ENCODE measurements at regions not wholly inside any gene's neighbourhood (a gene's known extent, or its start where the extent isn't known, plus 50 kb on each side); places are given as distances from the start of the nearest gene placed in this dataset.

DNA sequence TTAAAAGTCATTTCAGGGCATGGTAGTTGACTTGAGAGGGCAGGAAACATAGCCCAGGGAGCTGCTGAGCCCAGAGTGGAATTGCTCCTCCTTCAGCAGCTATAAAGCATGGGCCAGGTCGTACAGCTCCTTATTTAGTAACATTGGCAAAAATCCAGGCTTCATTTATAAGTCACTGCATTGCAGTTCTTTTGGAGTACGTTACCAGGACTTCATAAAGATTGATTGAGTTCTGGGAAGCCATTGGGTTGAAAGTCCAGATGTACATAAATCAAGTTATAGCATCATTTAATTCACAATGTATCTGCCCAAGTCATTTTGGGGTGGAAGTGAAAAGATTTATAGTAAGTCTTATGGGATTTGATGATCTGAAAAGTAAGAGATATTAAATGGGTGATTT is 53.0 kb upstream of the ANKEF1 start:
- peak; percentile 66 for DNase-seq (ENCODE audit: low read depth)

DNA sequence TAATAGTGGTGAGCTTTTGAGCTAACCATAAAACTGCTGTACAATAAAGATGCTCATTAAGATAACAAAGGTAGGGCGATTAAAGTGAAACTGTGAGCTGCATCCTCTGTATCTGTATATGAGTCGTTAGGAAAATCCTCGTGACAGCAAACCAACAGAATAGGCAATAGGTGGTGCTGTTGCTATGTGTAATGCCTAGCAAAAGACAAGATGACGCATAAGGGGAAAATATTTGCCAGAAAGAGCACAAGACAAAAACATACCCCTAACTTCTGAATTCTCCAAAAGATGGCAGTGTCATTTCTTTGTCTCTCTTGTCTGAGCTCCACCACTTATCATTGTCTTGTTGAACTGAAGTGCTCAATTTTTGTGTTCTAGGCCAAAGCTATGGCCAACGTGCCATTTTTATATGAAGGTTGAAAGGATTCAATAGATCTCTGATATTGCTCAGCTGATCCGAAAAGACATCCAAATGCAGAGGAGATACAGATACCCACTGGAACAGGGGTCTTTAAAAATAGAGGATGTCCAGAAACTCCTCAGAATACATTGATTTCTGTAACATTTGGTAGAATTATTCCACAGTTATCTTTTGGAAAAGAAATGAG is 56.3 kb upstream of the ANKEF1 start:
- DNase-seq (ENCODE audit: low read depth) = peak; percentile 96

DNA sequence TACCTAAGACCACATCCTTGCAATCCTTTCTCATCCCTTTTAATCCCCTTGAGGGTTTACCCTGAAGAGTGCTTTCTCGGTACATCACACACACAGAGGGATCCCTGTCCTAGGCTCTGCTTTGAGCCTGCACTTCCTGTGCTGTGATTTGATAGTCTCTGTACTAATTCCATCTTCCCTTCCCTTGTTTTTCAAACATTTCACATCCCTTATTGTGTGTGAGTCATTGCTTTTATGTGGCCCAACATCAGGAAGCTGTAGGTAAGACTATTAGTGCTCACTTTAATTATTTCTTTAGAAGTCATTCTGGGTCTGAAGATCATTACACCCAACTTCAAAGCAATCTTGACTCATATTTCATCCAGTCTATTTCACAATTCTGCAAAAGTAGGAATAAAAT is 57.2 kb upstream of the ANKEF1 start:
- peak; percentile 71 for DNase-seq (ENCODE audit: low read depth)

DNA sequence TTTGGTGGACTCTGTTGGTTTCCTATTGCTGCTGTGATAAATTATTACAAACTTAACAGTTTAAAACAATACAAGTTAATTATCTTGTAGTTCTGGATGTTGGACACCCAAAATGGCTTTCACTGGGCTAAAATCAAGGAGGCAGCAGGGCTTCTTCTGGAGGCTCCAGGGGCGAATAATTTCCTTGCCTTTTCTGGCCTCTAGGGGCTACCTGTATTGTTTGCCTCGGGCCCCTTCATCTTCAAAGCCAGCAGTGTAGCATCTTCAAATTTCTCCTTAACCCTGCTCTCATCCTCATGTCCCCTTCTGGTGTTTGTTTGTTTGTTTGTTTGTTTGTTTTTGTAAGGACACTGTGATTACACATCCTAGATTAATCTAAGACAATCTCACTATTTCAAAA is 60.5 kb upstream of the ANKEF1 start:
- DNase-seq (ENCODE audit: low read depth) = no peak

DNA sequence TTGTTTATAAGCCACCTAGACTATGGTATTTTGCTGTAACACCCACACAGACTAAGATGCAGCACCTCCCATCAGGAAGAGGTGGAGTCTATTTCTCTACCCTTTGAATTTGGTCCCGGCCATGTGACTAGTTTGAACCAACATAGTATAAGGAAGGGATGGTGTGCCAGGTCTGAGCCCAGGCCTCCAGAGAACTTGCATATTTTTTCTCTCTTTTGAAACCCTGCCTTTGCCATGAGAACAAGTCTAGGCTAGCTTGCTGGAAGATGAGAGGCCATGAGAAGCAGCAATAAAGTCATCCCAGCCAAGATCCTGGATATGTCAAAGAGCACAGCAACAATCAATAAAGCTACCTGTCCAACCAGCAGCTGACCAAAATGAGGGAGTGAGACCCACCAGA is 63.0 kb upstream of the ANKEF1 start:
- no peak for DNase-seq (ENCODE audit: low read depth)

DNA sequence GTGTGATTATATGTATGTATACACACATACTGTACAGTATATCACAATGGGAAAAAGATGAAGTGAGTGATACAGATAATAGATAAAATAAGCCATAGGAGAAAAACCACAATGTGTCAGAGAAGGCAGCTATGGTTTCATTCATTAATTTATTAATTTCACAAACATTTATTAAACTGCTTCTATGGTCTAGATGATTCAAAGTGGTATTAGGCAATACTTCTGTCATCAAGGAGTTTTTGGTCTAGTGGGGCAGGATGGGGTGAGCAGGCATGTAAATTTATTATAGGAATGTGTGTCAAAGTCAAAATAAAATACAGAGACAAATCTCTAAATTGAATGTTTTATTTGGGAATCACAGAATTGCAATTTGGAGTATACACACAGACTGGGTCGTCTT is 65.2 kb upstream of the ANKEF1 start:
- DNase-seq (ENCODE audit: low read depth) = no peak

DNA sequence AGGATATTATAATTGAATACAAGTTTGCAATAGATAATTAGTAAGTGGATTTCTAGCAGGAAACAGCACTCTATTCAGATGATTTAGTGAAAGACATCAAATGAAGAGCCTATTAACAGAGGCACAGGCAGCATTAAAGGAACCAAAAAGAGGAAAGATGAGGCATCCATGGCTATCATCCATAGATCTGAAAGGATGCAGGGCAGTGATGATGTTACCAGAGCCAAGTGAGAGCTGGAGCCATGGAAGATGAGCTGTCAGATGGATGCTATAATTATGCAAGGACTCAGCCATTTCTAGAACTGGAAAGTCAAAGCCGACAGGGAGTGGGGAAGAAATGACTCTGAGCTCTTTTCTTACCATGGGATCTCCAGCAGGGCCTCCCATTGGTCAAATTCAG is 66.8 kb upstream of the ANKEF1 start:
- no peak for DNase-seq (ENCODE audit: low read depth)

DNA sequence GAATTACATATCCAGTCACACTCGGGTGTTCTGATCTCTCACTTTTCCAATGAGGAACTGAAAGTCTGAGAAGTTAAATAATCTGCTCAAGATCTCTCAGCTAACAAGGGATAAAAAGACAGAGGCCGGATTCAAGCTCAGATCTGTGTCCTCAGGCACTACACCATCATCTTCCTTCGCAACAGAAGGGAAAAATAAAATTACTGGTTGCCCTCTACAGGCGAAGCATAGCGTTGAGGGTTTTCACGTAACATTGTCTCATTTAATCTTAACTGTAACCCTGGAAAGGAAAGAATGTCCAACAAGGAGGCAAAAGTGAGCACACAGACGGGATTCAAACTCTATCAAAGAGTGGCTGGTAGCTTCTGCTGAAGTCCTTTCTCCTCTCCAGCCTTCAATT is 67.8 kb upstream of the ANKEF1 start:
- peak; percentile 56 for DNase-seq (ENCODE audit: low read depth)

DNA sequence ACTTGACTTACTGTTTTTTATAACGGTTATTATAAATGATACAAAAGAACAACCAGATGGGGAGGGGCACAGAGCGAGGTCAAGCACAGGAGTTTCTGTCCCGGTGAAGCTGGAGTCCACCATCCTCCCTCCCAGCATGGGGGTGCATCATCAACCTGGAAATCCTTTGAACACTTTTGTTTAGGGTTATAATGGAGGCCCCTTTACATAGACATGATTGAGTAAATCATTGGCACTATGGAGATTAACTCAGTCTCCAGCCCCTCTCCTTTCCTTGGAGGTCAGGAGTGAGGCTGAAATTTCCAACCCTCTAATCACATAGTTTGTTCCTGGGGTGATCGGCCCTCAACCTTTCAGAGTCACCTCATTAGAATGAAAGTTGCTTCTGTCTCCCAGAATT is 71.8 kb upstream of the ANKEF1 start:
- no peak for DNase-seq (ENCODE audit: low read depth)

DNA sequence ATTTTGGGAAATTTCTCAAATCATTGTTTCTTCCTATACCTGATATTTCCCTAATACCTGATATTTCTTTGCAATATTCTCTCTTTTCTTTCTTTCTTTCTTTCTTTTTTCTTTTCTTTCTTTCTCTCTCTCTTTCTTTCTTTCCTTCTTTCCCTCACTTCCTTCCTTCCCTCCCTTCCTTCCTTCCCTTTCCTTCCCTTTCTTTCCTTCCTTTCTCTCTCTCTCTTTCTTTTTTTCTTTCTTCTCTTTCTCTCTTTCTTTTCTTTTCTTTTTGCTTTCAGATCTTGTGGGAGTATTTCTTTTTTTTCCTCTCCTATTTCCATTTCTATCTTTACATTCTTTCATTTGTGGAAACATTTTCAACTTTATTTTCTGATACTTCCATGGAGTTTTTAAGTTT is 76.1 kb upstream of the ANKEF1 start:
- DNase-seq (ENCODE audit: low read depth) = no peak

DNA sequence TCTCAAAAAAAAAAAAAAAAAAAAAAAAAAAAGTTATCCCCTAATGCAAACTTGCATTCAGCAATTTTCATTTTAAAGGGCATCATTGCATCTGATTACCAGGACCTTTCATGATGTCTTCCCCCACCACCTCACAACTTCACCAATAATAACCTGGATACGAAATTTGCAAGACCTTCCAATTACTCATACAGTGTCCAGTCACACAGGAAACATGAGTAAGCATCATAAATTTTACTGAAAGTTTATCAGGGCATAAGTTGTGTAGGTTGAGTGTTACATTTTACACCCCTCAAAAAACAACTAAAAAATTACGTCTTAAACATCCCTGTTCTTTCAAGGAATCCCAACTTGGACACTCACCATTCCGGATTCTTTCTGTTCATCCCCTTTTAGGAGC is 79.1 kb upstream of the ANKEF1 start:
- peak; percentile 58 for DNase-seq (ENCODE audit: low read depth)

DNA sequence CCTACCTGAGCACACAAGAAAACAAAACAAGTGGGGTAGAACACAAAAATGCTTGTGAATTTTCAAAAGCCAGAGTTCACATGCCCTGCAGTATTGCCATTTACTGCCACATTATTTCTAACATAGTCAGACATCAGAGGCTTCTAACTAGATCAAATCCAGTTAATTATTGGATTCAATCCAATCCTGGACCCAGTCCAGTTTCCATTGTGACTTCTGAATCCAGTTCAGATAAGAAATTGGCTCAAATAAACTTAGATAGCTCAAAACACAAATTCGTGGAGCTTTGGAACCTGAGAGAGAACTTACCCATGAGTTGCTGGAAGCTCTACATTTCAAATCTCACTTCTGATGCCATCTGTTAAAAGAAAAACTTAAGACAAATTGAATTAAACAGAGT is 85.2 kb upstream of the ANKEF1 start:
- DNase-seq (ENCODE audit: low read depth) = peak; percentile 23

DNA sequence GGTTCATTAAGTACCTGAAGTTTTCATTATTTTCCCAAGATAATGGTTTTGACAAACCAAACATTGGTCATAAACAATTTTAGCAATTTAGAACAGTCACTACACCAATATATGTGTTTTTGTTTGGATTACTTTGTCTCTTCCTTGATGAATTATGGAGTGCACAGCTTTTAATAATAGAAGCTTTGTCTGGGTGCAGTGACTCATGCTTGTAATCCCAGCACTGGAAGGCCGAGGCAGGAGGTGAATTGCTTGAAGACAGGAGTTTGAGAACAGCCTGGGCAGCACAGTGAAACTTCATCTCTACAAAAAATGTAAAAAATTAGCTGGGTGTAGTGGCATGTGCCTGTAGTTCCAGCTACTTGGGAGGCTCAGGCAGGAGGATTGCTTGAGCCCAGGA is 89.4 kb upstream of the ANKEF1 start:
- DNase-seq (ENCODE audit: low read depth) = peak; percentile 67

DNA sequence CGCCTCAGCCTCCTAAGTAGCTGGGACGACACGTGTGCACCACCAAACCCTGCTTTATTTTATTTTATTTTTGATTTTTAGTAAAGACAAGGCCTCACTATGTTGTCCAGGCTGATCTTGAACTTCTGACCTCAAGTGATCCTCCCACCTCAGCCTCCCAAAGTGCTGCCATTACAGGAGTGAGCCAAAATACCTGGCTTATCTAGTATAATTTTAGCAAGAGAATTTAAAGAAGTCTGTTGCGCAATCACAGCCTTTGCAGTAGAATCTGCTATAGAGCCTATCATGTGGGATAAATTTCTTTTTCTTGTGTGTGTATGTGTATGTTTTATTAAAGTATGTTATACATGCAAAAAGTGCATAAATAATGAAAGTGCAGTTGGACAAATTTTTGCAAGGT is 92.1 kb upstream of the ANKEF1 start:
- no peak for DNase-seq (ENCODE audit: low read depth)

DNA sequence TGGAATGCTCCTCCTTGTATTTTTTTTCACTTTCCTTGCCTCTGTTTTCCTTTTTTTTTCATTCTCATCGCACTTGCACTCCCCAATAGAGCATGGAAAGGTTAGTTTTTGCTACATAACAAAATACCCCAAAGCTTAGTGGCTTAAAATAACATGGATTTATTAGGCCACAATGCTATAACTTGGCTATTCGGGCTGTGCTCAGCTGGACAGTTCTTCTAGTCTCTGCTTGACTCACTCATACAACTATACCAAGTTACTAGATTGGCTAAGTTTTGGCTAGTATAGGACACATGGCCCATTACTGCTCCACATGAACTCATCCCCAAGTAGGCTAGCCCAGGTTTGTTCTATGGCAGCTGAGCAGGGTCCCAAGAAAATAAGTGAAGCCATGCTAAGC is 94.5 kb upstream of the ANKEF1 start:
- DNase-seq (ENCODE audit: low read depth) = no peak

DNA sequence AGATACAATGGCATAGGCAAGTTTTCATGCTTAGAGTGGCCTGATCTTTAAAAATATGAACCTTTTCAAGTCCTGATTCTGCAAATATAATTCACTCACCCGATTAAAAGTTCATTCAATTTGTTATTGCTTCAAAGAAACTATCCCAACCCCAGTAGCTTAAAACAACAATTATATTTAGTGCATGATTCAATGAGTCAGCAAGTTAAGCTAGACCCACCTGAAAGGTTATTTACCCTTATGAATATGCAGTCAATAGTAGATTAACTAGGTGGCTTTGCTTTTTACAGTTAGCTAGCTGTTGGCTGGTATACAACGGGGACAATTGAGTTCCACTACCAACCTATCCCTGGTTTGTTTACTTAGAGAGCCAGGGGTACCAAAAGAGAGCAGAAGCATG is 95.6 kb upstream of the ANKEF1 start:
- DNase-seq (ENCODE audit: low read depth) = no peak

DNA sequence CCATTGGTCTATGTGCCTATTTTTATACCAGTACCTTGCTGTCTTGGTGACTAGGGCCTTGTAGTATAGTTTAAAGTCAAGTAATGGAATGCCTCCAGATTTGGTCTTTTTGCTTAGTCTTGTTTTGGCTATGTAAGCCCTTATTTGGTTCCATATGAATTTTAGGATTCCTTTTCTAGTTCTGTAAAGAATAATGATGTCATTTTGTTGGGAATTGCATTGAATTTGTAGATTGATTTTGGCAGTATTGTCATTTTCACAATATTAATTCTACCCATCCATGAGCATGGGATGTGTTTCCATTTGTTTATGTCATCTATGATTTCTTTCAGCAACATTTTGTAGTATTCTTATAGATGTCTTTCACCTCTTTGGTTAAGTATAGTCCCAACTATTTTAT is 96.4 kb upstream of the PAK5 start:
- no peak for DNase-seq (ENCODE audit: low read depth)

DNA sequence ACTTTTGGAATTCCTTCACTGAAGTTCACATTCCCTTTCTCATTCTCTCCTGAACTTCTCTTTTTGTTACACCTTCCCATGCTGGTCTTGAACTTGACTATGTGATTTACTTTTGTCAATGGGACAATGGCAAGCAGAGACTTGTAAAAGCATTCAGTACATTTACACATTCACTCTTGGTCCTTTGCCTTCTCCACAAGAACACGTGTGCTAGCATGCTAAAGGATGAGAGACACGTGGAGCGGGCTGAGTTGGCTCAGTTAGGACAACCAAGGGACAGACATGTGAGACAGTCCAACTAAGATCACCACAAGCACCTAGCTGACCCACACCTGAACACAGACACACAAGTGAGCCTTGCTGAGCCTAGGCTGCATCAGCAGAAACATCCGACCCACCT is 91.3 kb upstream of the PAK5 start:
- no peak for DNase-seq (ENCODE audit: low read depth)

DNA sequence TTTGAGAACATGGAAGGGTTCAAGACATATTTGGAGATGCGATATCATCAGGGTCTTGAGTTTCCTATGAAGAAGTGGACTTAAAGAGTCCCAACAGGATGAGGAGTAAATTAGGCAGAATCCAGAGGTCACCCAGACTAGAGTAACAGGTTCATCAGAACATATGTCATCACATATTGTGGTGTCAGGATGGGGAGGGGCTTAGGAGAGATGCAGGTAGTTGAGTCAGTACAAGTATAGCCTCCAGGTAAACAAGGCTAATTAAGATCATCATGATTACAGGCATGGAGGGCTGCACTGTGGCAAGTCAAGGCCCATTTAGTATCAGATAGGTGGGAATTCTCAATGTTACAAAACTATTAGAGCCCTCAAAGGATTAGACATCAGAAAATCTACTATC is 90.1 kb upstream of the PAK5 start:
- DNase-seq (ENCODE audit: low read depth) = no peak

DNA sequence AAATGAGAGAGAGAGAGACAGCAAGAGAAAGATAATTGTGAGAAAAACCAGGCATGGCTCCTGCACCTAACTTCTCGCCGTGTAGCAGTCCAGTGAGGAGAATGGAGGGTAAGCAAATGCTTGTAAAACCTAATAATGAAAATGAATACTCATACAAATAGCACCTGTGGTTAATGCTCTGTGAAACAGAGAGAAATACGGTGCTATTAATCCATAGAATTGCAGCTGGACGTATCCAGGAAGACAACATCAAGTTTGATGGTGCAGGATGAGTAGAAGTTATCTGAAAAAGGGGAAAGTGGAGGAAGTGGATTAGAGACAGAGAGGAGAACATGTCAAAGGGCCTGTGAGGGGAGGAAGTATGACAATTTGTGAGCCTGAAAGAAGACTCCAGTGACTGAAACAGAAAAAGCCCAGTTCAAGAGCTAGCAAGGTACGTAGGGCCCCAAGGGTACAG is 89.4 kb upstream of the PAK5 start:
- DNase-seq (ENCODE audit: low read depth) = no peak

DNA sequence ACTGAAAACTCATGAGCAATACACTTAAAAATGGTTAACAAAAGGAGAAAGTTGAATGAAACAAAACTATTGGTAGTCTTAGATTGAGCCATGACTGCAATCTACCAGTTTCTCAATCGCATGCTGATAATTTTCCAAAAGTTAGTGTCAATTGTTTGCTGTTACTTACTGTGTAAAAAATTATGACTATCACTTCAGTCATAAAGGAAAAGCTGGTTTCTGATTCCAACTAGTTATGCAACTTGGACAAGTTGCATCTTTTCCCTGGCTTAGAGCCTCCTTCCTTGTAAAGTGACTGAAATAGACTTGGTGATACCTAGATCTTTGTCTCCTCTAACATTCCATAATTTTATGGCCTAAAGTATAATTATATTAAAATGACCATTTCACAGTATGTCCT is 88.3 kb upstream of the PAK5 start:
- DNase-seq (ENCODE audit: low read depth) = no peak

DNA sequence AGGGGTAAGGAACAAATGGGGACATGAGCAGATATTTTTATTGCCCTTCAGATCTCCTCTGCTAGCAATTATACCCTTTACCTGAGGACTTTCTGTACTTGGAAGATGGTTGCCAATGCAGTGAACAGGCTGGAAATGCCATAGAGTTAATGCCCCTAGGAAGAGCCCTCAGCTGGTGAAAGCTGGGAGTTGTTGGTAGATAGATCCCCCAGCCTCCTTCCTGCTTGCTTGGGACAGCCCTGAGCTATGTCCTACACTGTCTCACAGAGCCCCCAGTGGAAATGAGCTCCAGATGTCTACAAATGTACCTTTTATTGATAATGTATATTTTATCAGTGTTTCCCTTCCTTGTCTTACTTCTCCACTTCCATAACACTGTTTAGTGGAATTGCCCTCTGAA is 87.6 kb upstream of the PAK5 start:
- no peak for DNase-seq (ENCODE audit: low read depth)

DNA sequence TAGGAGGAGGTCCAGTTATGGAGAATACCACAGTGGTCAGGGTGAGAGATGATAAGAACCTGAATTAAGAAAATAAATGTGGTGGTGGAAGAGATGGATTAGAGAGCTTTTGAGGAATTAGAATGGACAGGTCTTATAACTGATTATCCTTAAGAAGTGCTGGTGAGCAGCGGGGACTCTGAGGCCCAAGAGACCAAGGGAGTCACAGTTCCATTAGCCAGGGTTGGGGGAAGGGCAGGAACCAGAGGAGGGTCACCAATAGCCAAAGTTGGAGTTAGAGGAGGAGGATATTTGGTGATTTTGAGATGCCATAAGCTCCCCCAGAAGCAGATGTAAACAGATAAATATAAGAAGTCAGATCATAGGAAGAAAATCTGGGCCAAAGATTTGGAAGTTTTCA is 87.1 kb upstream of the PAK5 start:
- DNase-seq (ENCODE audit: low read depth) = no peak

DNA sequence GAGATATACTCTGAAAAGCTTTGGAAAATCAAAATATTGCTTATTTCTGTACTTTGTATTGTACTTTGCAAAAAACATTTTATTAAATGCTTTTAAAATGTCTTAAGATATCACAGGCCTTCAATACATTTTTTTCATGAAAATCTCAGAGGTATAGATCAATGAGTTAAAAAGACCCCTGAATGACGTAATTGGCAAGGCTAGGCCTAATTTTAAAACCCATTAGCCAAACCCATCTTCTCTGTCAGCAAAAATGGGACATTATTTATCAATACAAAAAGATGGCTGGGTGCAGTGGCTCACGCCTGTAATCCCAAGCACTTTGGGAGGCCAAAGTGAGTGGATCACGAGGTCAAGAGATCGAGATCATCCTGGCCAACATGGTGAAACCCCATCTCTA is 84.8 kb upstream of the PAK5 start:
- DNase-seq (ENCODE audit: low read depth) = no peak

DNA sequence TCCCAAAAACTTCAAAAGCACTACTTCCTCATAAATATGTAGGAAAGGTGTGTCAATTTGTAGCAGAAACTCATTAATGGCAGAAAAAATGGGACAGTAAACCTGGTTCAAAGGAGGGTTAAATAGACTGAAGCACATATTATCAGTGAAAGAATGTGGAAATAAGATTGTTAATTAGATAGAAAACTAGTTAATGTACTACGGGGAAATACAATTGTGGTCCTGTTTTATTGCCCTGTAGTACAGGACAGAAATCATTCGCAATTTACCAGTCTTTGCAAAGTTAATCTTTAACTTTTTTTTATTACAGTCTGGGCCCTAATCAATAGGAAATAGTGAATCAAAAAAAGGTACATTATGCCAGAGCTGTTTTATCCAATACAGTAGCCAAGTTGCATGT is 82.0 kb upstream of the PAK5 start:
- no peak for DNase-seq (ENCODE audit: low read depth)

All from RPMI7951 (cell line).